ENCODE measurements at regions not wholly inside any gene's neighbourhood (a gene's known extent, or its start where the extent isn't known, plus 50 kb on each side); places are given as distances from the start of the nearest gene placed in this dataset.
A peak's percentile ranks its signal among the peaks of the same experiment; 100 is the strongest.

DNA sequence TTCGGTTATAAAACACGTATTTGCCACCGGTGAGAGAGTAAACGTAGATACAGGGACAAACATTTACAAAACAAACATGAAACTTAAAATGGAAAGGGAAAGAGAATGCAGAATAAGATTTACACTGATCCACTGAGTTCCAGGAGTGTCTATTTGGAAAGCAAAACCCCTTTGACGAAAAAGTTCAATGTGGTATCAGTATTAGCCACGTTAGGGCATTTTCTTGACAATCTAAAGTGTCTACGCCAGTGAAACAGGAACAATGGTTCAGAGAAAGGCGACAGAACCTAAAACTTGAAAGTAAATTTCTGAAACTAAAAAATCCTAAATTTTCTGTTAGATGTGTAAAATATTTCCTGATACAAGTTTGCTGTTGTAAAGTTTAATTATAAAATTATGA lies 278.5 kb upstream of the TENM3 start:
- intact Hi-C loops (cut with micrococcal nuclease) = no loop called here
- Mint-ChIP-seq H3K9me3 (ENCODE audit: unreplicated experiment) (no peaks in the 10 kb centered on the region), H3K27ac (ENCODE audit: low read depth, unreplicated experiment) (no peak overlapping the region), H3K4me3 (ENCODE audit: unreplicated experiment) (no peak overlapping the region), H3K36me3 (ENCODE audit: insufficient read depth, unreplicated experiment) (no peaks in the 10 kb centered on the region), H3K27me3 (ENCODE audit: insufficient read depth, unreplicated experiment) (no peaks in the 10 kb centered on the region), H3K4me1 (ENCODE audit: insufficient read depth, unreplicated experiment) (peaks cover 32% of the 10 kb centered on the region)
- BruUV-seq (replicated peaks) = no TSS peak
- CTCF ChIA-PET = no interaction called here
- TF ChIP-seq, protein P1, sequence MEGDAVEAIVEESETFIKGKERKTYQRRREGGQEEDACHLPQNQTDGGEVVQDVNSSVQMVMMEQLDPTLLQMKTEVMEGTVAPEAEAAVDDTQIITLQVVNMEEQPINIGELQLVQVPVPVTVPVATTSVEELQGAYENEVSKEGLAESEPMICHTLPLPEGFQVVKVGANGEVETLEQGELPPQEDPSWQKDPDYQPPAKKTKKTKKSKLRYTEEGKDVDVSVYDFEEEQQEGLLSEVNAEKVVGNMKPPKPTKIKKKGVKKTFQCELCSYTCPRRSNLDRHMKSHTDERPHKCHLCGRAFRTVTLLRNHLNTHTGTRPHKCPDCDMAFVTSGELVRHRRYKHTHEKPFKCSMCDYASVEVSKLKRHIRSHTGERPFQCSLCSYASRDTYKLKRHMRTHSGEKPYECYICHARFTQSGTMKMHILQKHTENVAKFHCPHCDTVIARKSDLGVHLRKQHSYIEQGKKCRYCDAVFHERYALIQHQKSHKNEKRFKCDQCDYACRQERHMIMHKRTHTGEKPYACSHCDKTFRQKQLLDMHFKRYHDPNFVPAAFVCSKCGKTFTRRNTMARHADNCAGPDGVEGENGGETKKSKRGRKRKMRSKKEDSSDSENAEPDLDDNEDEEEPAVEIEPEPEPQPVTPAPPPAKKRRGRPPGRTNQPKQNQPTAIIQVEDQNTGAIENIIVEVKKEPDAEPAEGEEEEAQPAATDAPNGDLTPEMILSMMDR (IDR thresholded peaks at IDR 0.05; ENCODE audit: unreplicated experiment) = no peak
- POLR2A ChIA-PET = no interaction called here
- DNase-seq (ENCODE audit: unreplicated experiment) = no peak

- TF ChIP-seq, protein P1 (IDR thresholded peaks at IDR 0.05; ENCODE audit: unreplicated experiment) = no peak
- H3K4me1 Mint-ChIP-seq (ENCODE audit: insufficient read depth, unreplicated experiment) = peaks cover 35% of the 10 kb centered on the region
- no peaks in the 10 kb centered on the region for H3K36me3 Mint-ChIP-seq (ENCODE audit: insufficient read depth, unreplicated experiment)
- intact Hi-C loops (cut with micrococcal nuclease) = no loop called here
- H3K4me3 Mint-ChIP-seq (ENCODE audit: unreplicated experiment) = no peak overlapping the region
- CTCF ChIA-PET = interaction anchor here (1.0 to 1.5 kb wide), 2 partner anchors 13 to 482 kb away, joined by 3 to 4 read pairs; no protein-coding TSS in a partner anchor
- POLR2A ChIA-PET = interaction anchor here (1.2 to 1.5 kb wide), 2 partner anchors 9 to 144 kb away, joined by 3 to 8 read pairs; no protein-coding TSS in a partner anchor
- H3K27ac Mint-ChIP-seq (ENCODE audit: low read depth, unreplicated experiment) = peak overlapping the region; percentile 54
- H3K9me3 Mint-ChIP-seq (ENCODE audit: unreplicated experiment) = no peaks in the 10 kb centered on the region
- DNase-seq (ENCODE audit: unreplicated experiment) = peak; percentile 14
- BruUV-seq (replicated peaks) = no TSS peak
- H3K27me3 Mint-ChIP-seq (ENCODE audit: insufficient read depth, unreplicated experiment) = no peaks in the 10 kb centered on the region
Measured at GRCh38 chr4:181966104-181966551, 277.1 kb upstream of the TENM3 start.

DNA sequence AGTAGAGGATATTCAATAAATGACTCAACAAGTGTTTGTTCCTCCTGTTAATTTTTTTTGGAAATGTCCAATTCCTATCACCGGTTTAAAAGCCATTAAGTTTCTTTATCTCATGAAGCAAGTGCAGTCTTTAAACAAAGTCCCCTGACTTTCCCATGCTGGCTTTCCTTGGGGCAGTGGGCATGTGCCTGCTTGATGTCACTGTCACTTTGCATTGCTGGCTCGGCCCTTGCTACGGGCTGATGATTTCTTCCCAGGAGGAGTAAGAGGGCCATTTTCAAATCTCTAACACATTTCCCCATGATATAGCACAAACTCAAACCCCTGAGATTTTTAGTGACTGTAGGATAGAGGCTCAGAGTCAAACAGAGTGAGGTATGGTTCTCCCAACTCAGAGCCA lies 275.8 kb upstream of the TENM3 start:
- no peak for DNase-seq (ENCODE audit: unreplicated experiment)
- ChIA-PET CTCF (no interaction called here), POLR2A (no interaction called here)
- Mint-ChIP-seq H3K36me3 (ENCODE audit: insufficient read depth, unreplicated experiment) (no peaks in the 10 kb centered on the region), H3K4me3 (ENCODE audit: unreplicated experiment) (no peak overlapping the region), H3K27ac (ENCODE audit: low read depth, unreplicated experiment) (no peak overlapping the region), H3K4me1 (ENCODE audit: insufficient read depth, unreplicated experiment) (peaks cover 38% of the 10 kb centered on the region), H3K9me3 (ENCODE audit: unreplicated experiment) (no peaks in the 10 kb centered on the region), H3K27me3 (ENCODE audit: insufficient read depth, unreplicated experiment) (no peaks in the 10 kb centered on the region)
- intact Hi-C loops (cut with micrococcal nuclease) = no loop called here
- no TSS peak for BruUV-seq (replicated peaks)
- TF ChIP-seq, protein P1 (IDR thresholded peaks at IDR 0.05; ENCODE audit: unreplicated experiment) = no peak

DNA sequence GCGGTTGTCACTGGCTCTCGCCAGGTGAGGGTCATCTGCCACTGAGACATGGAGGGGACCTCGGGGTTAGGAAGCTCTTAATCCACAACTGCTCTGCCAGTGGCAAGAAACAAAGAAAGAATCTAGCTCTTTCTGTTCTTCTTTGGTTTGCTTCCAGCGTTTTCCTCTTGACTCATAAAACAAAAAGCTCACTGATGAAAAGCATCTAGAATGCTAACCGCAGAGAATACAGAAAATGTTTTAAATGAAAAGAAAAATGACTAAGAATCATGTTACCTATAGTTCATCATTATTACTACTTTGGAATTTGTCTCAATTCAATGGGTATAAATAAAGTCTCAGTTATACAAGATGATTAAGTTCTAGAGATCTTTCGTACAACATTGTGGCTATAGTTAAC lies 274.8 kb upstream of the TENM3 start:
- no TSS peak for BruUV-seq (replicated peaks)
- no peaks in the 10 kb centered on the region for H3K36me3 Mint-ChIP-seq (ENCODE audit: insufficient read depth, unreplicated experiment)
- no peak overlapping the region for H3K4me3 Mint-ChIP-seq (ENCODE audit: unreplicated experiment)
- intact Hi-C loops (cut with micrococcal nuclease) = no loop called here
- TF ChIP-seq, protein P1 (IDR thresholded peaks at IDR 0.05; ENCODE audit: unreplicated experiment) = no peak
- H3K4me1 Mint-ChIP-seq (ENCODE audit: insufficient read depth, unreplicated experiment) = peaks cover 38% of the 10 kb centered on the region
- DNase-seq (ENCODE audit: unreplicated experiment) = peak; percentile 30
- H3K27me3 Mint-ChIP-seq (ENCODE audit: insufficient read depth, unreplicated experiment) = no peaks in the 10 kb centered on the region
- CTCF ChIA-PET = no interaction called here
- POLR2A ChIA-PET = no interaction called here
- no peak overlapping the region for H3K27ac Mint-ChIP-seq (ENCODE audit: low read depth, unreplicated experiment)
- H3K9me3 Mint-ChIP-seq (ENCODE audit: unreplicated experiment) = no peaks in the 10 kb centered on the region
